Activated T-cell treated with anti-CD3 and anti-CD28 coated beads for 4 hours (primary cell): ENCODE measurements at regions not wholly inside any gene's neighbourhood (a gene's known extent, or its start where the extent isn't known, plus 50 kb on each side); places are given as distances from the start of the nearest gene placed in this dataset.

Source experiments
- DNase-seq: peaks from one replicate; pipeline ENCODE4 v3.0.0-alpha.2; 2020

DNA sequence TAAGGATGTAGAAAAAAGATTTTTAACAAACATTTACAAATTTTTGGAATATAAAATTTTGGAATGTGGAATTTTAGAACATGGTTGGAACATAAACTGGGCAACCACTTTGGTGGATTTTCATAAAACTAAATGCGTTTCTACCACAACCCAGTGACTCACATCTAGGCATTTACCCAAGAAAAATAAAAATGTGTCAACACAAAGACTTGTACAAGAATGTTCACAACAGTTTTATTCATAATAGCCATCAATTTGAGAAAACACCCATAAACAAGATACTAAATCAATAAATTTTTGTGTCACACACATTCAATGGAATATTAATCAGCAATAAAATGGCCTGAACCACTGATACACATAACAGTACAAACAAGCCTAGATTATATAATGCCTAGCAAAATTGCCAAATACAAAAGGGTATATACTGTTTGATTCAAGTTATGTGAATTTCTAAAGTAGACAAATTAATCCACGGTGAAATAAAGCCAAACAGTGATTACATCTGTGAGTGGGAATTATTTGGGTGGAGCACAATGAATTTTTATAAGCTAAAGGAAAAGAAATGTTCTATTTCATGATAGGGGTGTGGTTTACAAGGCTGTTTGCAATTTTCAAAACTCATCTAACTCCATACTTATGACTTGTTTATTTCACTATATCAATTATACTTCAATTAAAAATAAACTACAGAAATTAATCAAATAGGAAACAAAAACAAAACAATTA is 415.2 kb upstream of the OR4E1 start:
- DNase-seq = no peak

DNA sequence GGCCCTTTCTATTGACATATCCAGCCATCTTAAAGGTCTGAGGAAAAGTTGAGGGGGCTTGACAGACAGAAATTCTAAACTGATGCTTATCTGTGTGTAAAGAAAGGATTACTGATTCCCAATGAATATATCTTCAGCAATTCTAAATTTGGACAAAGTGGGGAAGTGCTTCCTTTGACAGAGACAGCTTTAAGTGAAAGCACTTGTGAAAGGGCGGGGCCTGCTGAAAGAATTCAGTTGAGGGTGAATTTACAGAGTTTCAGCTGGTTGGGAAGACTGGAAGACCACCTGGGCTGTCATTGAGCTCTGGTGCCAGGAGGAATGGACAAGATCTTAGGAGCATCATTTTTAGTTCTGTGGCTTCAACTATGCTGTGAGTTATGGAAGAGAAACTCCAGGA is 412.5 kb upstream of the OR4E1 start:
- DNase-seq = no peak

DNA sequence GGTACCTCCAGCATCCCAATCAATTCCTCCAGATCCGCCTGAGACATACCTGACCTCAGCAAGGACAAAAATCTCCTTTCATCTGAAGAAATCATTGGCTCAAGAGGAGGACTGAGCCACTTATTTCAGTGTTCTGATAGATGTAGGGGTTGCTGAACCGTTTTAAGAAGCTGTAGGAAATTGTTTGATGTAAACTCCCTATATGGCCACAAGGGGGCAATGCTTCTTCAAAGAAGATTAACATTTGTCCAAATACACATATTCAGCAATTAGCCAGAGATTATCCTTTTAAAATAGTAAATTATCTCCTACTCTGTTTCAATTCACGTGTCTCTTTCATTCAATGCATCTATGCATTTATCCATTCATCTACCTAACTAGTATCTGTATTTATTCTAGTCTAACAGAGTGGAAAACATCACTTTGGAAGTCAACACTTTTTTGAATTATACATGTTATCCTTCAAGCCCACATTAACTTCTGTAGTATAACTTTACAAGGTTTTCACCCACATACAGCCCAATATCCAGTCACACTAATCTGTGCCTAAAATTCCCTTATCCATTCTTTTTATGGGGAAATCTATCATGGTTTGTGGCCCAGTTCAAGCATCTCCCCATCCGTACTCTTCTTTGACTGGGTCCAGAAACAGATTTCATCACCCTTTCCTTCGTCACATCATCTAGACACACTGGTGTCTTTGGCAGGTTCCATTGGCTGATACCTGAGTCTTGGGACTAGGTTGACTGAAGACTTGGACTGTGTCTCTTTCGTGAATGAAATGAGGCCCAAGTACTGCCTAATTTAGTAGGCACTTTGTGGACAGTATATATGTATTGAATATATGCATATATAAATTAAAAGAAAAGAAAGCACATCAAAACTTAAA is 411.0 kb upstream of the OR4E1 start:
- DNase-seq = no peak

DNA sequence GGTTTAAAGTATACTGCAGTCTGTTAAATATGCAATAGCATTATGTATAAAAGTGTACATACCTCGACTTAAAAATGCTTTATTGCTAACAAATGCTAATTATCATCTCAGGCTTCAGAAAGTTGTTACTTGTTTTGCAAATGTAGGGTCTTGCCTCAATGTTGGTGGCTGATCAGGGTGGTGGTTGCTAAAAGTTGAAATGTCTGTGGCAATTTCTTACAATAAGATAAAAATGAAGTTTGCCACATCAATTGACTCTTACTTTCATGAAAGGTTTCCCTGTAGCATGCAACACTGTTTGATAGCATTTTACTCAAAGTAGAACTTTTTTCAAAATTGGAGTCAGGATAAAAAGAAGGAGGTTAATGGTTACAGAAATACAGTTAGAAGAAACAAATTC is 407.7 kb upstream of the OR4E1 start:
- no peak for DNase-seq

DNA sequence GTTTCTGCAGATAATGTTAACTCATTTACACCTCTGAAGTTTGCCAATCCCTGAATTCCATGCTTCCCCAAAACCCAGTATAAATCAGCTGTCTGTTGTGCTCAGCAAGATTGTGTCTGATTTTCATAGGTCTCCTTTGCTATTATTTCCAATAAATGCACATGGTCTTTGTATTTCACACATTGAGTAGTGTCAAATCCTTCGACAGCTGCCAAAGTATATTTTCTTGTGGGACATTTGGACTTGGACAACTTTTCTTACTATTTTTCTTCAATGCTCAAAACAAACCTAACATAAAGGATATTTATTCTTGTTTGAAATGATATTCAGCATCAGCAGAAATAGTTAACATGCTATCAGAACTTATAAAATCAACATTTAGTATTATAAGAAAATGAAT is 406.1 kb upstream of the OR4E1 start:
- no peak for DNase-seq

DNA sequence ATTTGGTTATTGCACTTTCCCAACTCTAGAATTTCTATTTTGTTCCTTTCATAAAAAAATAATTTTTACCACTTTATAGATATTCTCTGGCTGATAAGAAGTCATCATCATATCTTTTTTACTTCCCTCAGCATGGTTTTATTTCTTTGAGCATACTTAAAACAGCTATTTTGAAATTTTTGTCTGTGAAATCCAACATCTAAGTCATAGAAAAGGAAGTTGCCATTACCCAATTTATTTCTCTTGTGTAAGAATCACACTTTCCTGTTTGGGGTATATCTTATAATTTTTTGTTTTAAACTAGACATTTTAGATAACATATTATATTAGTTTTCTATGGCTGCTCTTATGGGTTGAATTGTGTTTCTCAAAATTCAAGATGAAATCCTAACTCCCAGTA is 400.2 kb upstream of the OR4E1 start:
- DNase-seq = no peak

DNA sequence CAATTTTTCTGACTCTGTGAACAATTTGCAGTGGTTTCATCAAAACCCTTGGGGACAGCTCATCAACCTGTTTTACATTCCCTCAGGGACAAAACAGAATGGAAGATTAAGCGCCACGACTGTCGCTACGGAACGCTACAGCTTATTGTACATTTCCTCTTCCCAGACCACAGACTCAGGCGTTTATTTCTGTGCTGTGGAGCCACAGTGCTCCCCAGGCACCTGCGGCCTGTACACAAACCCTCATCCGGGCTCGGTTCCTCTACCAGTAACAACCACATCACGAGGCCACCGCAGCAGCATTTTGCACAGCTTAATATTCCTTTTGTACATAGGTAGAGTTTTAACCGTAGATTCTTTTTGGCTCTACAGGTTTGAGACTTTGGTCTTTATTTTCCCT is 397.4 kb upstream of the OR4E1 start:
- no peak for DNase-seq

DNA sequence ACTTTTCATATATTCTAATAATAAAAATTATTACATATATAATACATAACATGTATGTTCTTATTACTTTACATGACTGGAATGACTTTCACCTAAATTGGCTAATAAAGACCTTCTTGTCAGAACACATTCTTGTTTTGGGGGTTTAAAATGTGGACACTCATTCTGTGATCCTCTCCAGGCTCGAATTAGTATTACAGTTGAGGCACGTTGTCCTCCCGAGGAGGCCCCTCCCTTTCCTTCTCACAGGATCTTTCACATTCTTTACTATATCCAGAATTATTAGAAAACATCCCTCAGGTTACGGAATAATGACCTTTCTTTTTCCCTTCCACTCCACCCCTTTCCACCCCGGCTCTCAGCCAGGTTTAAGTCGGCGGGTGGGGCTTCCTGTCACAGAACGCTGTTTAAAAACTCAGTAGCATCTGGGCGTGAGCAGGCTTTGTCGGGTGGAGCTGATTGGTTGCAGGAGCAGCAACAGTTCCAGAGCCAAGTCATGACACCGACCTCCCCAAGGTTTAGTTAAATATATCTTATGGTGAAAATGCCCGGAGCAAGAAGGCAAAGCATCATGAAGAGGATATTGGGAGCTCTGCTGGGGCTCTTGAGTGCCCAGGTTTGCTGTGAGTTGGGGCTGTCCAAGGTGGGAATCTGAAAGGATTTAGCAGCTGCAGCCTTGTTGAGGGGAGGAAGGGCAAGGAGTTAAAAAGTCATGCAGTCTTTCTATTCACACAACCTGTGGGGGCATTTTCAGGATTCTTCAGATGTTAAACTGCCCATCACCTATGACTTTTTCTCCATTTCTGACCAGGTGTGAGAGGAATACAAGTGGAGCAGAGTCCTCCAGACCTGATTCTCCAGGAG is 396.7 kb upstream of the OR4E1 start:
- DNase-seq = peak; percentile 19

DNA sequence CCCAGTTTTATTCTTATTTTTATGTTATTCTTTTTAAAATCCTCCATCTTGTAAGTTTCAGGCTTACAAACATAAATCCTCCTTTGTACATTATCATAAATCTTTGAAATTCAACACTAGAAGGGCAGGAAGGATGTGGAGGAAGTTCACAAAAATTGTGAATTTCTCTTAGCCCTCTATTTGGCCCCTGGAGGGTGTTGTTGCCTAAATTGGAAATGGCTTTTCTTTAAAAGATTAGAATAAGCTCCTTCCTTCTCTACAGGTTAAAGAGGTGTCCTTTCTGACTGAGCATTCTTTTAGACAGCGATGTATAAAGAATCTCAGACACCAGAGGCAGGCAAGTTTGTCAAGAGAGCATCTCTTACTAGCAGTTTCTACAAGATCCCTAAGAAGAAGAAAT is 391.7 kb upstream of the OR4E1 start:
- no peak for DNase-seq

DNA sequence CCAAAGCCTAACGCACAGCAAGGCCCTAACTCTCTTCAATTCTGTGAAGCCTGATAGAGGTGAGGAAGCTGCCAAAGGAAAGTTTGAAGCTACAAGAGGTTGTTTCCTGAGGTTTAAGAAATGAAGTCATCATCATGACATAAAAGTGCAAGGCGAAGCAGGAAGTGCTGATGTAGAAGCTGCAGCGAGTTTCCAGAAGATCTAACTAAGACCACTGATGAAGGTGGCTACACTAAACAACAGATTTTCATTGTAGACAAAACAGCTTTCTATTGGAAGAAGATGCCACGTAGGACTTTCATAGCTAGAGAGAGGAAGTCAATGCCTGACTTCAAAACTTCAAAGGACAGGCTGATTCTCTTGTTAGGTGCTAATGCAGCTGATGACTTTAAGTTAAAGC is 385.6 kb upstream of the OR4E1 start:
- no peak for DNase-seq

DNA sequence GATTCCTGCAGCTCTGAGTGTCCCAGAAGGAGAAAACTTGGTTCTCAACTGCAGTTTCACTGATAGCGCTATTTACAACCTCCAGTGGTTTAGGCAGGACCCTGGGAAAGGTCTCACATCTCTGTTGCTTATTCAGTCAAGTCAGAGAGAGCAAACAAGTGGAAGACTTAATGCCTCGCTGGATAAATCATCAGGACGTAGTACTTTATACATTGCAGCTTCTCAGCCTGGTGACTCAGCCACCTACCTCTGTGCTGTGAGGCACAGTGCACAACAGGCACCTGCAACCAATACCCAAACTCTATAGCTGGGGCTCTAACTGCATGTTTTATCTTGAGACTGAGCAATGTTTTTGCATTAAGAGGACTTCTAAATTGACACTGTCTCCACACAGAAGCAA is 379.2 kb upstream of the OR4E1 start:
- no peak for DNase-seq

DNA sequence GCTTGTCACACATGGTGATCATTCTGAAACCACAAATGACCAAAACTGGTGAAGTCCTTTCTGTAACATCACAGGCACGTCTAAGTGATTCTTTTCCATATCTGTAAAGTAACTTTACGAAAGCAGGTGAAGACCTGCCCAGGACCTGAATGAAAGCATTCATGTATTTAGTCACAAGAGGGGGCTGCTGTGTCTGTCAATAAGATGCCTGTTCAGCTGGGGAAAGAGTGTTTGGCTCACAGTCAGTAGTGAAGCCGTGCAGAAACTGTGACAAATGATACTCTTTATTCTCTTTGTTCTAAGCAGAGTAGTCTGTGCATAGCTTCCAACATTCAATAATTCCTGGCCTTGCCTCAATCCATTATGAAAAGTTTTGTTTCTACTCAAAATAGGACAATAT is 373.5 kb upstream of the OR4E1 start:
- DNase-seq = no peak

DNA sequence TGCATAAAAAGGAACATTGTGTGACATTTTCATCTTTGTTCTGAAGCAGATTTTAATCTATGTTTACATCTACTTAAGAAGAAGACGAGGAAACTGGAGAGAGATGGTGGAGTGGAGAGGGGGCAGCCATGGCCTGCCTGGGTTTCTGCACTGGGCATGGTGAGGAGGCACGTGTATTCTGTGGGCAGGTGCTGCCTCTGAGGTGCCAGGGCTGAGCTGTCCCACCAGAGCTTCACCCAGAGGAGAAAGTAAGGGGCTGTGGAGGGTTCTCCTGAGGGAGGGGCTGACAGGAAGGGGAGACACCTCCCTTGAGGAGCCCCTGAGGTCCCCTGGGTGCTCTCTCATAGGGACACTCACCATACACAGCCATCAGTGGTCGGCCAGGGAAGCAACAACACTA is 372.4 kb upstream of the OR4E1 start:
- DNase-seq = no peak

DNA sequence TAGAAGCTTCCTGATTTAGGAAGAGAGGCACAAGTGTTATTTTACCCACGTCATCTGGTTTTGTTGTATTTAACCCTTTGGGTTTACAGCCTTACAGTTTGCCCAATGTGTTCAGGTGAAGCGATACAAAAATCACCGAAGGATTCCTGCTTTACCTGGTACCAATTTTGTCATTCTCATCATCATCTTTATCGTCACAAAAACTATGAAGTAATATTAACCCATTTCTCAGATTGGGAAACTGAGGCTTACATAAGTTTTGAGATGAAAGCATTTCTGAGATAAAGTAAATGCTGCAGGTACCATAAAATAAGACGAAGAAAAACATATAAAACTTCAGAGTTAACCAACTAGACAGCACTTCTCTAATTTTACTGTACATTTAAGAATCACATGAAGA is 370.6 kb upstream of the OR4E1 start:
- DNase-seq = no peak

DNA sequence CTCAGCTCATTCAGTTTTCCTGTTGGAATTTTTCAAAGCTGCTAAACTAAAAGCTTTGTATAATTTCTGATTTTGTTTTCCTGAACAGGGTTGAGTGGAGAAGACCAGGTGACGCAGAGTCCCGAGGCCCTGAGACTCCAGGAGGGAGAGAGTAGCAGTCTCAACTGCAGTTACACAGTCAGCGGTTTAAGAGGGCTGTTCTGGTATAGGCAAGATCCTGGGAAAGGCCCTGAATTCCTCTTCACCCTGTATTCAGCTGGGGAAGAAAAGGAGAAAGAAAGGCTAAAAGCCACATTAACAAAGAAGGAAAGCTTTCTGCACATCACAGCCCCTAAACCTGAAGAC is 367.1 kb upstream of the OR4E1 start:
- no peak for DNase-seq

DNA sequence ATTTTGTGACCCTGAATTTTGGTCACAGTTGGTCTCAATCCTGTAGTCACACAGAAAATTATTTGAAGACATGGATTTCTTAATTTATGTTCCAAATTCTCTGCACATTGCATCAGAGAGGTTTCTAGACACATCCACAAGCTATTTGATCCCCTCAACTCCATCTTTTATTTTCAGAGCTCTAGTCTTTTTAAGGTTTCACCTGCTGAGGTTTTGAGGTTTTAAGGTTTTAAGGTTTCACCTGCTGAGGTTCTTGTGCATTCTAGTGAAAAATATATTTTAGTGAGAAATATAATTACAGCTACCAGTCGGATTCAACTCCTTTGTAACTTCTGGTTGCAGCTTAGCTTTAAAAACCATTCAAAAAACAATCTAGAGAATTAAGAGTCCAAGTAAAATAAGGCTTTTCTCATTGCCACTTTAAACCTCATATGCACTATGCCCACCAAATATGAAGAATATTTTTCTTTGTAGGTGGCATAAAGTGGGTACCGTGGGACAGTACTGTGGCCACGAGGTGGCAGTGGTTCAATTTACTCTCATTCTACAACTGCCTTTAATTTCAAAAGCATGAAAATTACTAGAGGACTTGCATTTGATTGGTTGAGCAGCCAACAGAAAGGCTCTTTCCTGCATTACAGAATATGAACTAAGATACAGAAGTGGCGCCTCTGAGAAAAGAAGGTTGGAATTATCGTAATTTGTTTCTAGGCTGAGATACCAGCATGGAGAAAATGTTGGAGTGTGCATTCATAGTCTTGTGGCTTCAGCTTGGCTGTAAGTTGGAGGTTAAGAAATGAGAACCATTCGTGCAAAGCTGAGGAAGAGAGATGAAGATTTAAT is 366.5 kb upstream of the OR4E1 start:
- DNase-seq = peak; percentile 18

DNA sequence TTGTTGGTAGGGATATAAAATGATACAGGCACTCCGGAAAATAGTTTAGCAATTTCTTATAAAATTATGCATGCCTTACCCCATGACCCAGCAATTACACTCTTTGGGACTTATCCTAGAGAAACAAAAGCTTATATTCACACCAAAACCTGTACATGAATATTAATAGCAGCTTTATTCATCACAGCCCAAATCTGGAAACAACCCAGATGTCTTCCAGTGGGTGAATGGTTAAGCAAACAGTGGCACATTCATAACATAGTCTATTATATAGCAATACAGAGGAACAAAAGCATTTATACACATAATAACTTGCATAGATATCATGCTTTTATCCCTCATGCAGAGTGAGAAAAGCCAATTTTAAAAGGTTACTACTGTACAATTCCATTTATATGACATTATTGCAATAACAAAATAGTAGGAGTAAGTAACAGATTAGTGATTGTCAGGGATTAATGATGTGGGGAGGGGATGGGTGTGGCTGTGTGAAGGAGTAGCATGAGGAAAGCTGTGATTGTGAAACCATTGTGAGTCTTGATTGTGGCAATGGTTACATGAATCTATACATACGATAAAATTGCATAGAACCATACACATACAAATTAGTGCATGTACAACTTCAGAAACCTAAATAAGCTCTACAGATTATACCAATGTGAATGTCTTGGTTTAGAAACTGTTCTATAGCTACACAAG is 363.1 kb upstream of the OR4E1 start:
- no peak for DNase-seq

DNA sequence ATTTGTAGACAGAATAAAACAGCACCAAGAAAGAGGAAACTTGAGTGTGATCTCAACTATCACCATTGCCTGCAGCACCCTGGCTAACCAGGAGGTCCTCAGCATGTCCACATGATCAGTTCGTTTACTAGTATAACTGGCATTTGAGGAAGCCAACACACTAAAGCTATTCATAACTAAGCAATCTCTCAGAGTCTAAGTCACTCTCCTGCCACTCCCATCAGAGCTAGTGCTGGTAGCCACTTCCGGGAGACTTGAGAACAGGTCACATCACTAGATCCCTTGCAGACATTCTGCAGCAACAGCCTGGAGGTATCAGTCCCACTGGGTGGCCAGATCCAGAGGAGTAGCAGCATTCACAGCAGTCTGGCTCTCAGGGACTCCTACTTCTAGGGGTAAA is 352.9 kb upstream of the OR4E1 start:
- no peak for DNase-seq

DNA sequence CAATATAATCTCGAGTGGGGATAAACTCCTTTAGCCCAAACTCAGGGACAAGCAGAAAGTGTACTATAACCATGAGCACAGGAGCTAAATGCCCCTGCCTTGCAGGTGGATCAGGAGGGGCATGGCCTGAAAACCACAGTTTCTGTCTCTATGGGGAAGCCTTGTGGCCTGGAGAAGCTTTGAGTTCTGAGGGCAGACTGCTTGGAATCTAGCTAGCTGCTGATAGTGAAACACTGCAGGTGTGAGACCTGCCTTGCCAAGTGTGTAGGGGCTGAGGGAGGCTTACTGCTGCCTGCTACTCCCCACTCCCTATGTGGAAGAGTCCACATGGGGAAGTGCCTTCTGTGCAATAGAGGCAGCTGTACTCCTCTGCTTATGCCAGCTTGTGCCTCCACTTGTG is 352.3 kb upstream of the OR4E1 start:
- no peak for DNase-seq

DNA sequence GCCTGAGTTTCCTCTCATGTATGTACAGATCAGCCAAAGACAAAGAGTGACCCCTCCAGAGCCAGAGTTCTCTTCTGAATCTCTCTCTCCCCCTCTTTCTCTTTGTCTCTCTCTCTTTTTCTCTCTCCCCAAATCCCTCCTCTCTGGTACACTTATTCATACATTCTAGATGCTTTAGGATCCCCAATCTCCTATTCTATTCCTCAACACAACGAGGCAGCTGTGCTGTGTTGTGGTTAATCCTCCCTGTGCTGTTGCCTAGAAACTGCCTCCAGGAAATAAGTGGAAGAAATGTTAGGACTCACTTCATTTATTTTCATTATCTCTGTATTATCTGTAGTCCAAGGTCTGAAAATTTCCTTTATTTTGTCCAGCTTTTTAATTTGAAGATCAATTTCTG is 350.5 kb upstream of the OR4E1 start:
- no peak for DNase-seq

DNA sequence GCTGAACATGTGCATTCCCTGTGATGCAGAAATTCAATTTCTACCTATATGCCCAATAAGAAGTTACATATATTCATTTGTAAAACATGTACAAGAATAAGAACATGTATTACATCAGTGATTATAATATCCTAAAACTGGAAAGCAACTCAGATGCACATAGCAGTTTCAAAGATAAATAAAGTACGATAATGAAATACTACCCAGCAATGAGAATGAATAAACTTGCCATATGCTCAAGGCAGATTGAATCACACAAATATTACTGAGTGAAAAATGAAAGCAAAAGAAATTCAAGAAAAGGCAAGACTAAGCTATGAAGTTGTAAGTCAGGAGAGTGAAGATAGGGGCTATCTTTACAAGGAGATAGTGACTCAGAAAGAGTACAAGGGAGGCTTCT is 345.3 kb upstream of the OR4E1 start:
- no peak for DNase-seq

DNA sequence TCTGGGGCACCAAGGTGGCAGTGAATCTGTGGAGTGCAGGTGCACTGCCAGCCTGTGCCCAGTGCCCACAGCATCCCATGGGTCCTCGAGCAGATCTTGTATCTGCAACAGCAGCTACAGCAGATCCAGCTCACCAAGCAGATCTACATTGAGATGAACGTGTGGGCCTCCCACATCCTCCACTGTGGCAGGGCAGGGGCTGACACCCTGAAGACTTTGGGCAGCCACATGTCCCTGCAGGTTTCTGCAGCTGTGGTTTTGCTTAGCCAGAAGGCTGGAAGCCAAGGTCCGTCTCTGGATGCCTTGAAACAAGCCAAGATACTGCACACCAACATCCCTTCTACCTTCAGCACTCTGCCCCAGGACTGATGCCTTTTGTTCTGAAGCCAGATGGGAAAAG is 338.8 kb upstream of the OR4E1 start:
- DNase-seq = no peak
